ENCODE measurements at regions not wholly inside any gene's neighbourhood (a gene's known extent, or its start where the extent isn't known, plus 50 kb on each side); places are given as distances from the start of the nearest gene placed in this dataset.

DNA sequence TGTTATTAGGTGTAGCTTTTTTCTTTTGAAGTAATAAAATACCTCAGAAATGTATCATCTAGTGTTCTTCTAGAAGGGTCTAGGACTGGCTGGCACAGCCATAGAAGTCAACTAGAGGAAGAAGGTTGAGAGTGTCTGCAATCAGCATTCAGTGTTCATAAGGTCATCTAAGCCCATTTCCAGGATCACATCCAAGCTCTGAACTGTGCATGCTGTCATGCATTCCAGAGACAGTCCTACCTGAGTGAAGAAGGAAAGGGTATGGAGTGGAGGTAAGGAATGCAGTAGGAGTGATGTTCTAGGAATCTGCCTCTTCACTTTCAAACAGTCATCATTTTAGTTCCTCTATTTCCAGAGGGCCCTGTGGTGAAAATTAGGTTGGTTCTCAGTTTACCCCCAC lies 789.7 kb downstream of the GATA3 start:
- TF ChIP-seq RAD21 (IDR thresholded peaks at IDR 0.05; ENCODE audit: low read depth): no peak
- no peak for TF ChIP-seq YY1 (IDR thresholded peaks at IDR 0.05; ENCODE audit: low read depth)
- no peak for TF ChIP-seq TCF12 (IDR thresholded peaks at IDR 0.05; ENCODE audit: low read depth)
- no peak for TF ChIP-seq ZBTB7A (IDR thresholded peaks at IDR 0.05; ENCODE audit: low read depth)
- no peak for TF ChIP-seq EP300 (IDR thresholded peaks at IDR 0.05; ENCODE audit: borderline replicate concordance)
- no peak for TF ChIP-seq CEBPB (IDR thresholded peaks at IDR 0.05)
- TF ChIP-seq, protein P1, sequence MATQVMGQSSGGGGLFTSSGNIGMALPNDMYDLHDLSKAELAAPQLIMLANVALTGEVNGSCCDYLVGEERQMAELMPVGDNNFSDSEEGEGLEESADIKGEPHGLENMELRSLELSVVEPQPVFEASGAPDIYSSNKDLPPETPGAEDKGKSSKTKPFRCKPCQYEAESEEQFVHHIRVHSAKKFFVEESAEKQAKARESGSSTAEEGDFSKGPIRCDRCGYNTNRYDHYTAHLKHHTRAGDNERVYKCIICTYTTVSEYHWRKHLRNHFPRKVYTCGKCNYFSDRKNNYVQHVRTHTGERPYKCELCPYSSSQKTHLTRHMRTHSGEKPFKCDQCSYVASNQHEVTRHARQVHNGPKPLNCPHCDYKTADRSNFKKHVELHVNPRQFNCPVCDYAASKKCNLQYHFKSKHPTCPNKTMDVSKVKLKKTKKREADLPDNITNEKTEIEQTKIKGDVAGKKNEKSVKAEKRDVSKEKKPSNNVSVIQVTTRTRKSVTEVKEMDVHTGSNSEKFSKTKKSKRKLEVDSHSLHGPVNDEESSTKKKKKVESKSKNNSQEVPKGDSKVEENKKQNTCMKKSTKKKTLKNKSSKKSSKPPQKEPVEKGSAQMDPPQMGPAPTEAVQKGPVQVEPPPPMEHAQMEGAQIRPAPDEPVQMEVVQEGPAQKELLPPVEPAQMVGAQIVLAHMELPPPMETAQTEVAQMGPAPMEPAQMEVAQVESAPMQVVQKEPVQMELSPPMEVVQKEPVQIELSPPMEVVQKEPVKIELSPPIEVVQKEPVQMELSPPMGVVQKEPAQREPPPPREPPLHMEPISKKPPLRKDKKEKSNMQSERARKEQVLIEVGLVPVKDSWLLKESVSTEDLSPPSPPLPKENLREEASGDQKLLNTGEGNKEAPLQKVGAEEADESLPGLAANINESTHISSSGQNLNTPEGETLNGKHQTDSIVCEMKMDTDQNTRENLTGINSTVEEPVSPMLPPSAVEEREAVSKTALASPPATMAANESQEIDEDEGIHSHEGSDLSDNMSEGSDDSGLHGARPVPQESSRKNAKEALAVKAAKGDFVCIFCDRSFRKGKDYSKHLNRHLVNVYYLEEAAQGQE (IDR thresholded peaks at IDR 0.05; ENCODE audit: low read depth): no peak
- no peak for TF ChIP-seq TEAD4 (IDR thresholded peaks at IDR 0.05)
- no peak for TF ChIP-seq EGR1 (IDR thresholded peaks at IDR 0.05)
- TF ChIP-seq CREB1 (IDR thresholded peaks at IDR 0.05; ENCODE audit: low read depth): no peak
- TF ChIP-seq FOXM1 (IDR thresholded peaks at IDR 0.05; ENCODE audit: borderline replicate concordance, low read depth): no peak
- TF ChIP-seq NFIC (IDR thresholded peaks at IDR 0.05): no peak
- TF ChIP-seq, protein P2, sequence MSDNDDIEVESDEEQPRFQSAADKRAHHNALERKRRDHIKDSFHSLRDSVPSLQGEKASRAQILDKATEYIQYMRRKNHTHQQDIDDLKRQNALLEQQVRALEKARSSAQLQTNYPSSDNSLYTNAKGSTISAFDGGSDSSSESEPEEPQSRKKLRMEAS (IDR thresholded peaks at IDR 0.05): no peak
- TF ChIP-seq TAF1 (IDR thresholded peaks at IDR 0.05; ENCODE audit: low read depth): no peak
